IMR-90 (cell line): ENCODE measurements at regions not wholly inside any gene's neighbourhood (a gene's known extent, or its start where the extent isn't known, plus 50 kb on each side); places are given as distances from the start of the nearest gene placed in this dataset.

Source experiments
- ATAC-seq: fragments of 200-7000 bp; cut with Tn5 transposase; 2 replicates; pipeline ENCODE4 v1.9.1; 2020; ENCODE audit warnings: low read depth, mild to moderate bottlenecking, moderate library complexity
- BruUV-seq: library from RNA; stranded (reverse); fragments of 400-500 nt; replicated peaks from 2 replicates; lab custom pipeline; 2021; lab: Mats Ljungman, UMichigan
- CTCF ChIA-PET: fragments of 300-600 bp; formaldehyde crosslinking; extraction: SDS; loops from one replicate; lab custom pipeline; 2021; ENCODE audit warnings: antibody characterized with exemption; lab: Yijun Ruan, JAX
- POLR2A ChIA-PET: fragments of 300-600 bp; sonication (Branson Sonifier 250); formaldehyde crosslinking; loops from one replicate; lab custom pipeline; 2022; ENCODE audit warnings: antibody characterized with exemption; ENCODE audit not compliant: unreplicated experiment; lab: Charles Lee
- DNase-seq: peaks from one replicate; pipeline ENCODE4 v3.0.0; 2013
- H2AFZ ChIP-seq: replicated peaks from 2 replicates; pipeline ENCODE3; 2013; ENCODE audit warnings: low read length, mild to moderate bottlenecking; ENCODE audit not compliant: poor library complexity
- H2AK5ac ChIP-seq: 2 replicates; pipeline ENCODE4 v1.6.1; 2013; ENCODE audit warnings: low read depth, low read length, inconsistent platforms
- H2AK9ac ChIP-seq: replicated peaks from 2 replicates; pipeline ENCODE3; 2013; ENCODE audit warnings: mild to moderate bottlenecking, low read depth, low read length, moderate library complexity; ENCODE audit not compliant: poor library complexity
- H2BK120ac ChIP-seq: 2 replicates; pipeline ENCODE4 v1.6.1; 2013; ENCODE audit warnings: low read depth, low read length, inconsistent platforms
- H2BK15ac ChIP-seq: 3 replicates; pipeline ENCODE4 v1.6.1; 2013; ENCODE audit warnings: low read depth, low read length, inconsistent platforms
- H2BK20ac ChIP-seq: 2 replicates; pipeline ENCODE4 v1.6.1; 2013; ENCODE audit warnings: low read depth, mild to moderate bottlenecking, inconsistent platforms, low read length, moderate library complexity
- H2BK5ac ChIP-seq: 2 replicates; pipeline ENCODE4 v1.6.1; 2013; ENCODE audit warnings: mild to moderate bottlenecking, low read depth, low read length, inconsistent platforms; ENCODE audit not compliant: poor library complexity, severe bottlenecking
- H3K14ac ChIP-seq: replicated peaks from 2 replicates; pipeline ENCODE4 v1.6.1; 2013; ENCODE audit warnings: low read depth, low read length, inconsistent platforms
- H3K18ac ChIP-seq: 2 replicates; pipeline ENCODE4 v1.6.1; 2013; ENCODE audit warnings: low read depth, low read length, control low read depth
- H3K23ac ChIP-seq: 2 replicates; pipeline ENCODE4 v1.6.1; 2013; ENCODE audit warnings: low read depth, low read length, inconsistent platforms
- H3K27ac ChIP-seq: 2 replicates; pipeline ENCODE4 v1.5.1; 2013; ENCODE audit warnings: mild to moderate bottlenecking, control low read depth, low read length; ENCODE audit not compliant: insufficient read depth
- H3K27me3 ChIP-seq: 2 replicates; pipeline ENCODE4 v1.6.1; 2013; ENCODE audit warnings: low read length; ENCODE audit not compliant: control insufficient read depth, insufficient read depth
- H3K36me3 ChIP-seq: 2 replicates; pipeline ENCODE4 v1.6.1; 2013; ENCODE audit warnings: low read length, mixed read lengths; ENCODE audit not compliant: control insufficient read depth, insufficient read depth
- H3K4ac ChIP-seq: 2 replicates; pipeline ENCODE4 v1.6.1; 2013; ENCODE audit warnings: low read depth, low read length, inconsistent platforms
- H3K4me1 ChIP-seq: 2 replicates; pipeline ENCODE4 v1.6.1; 2013; ENCODE audit warnings: low read length, mixed read lengths; ENCODE audit not compliant: control insufficient read depth, insufficient read depth
- H3K4me2 ChIP-seq: 2 replicates; pipeline ENCODE4 v1.6.1; 2013; ENCODE audit warnings: low read depth, mild to moderate bottlenecking, control low read depth, low read length, moderate library complexity
- H3K4me3 ChIP-seq: 2 replicates; pipeline ENCODE4 v1.5.1; 2013; ENCODE audit warnings: low read depth, mild to moderate bottlenecking, control low read depth, low read length, moderate library complexity; ENCODE audit not compliant: insufficient read depth
- H3K56ac ChIP-seq: 2 replicates; pipeline ENCODE4 v1.6.1; 2013; ENCODE audit warnings: low read length, inconsistent platforms; ENCODE audit not compliant: insufficient read depth; ENCODE audit errors: extremely low read depth
- H3K79me1 ChIP-seq, 2 experiments: 2 replicates each; pipeline ENCODE4 v1.6.1; 2013; ENCODE audit warnings: low read length in 2 of 2, inconsistent platforms in 1 of 2, low read depth in 1 of 2
- H3K9ac ChIP-seq: 2 replicates; pipeline ENCODE4 v1.6.1; 2013; ENCODE audit warnings: low read depth, low read length, control low read depth
- H3K9me1 ChIP-seq: 2 replicates; pipeline ENCODE4 v1.6.1; 2013; ENCODE audit warnings: low read length, inconsistent platforms; ENCODE audit not compliant: insufficient read depth
- H3K9me3 ChIP-seq: 2 replicates; pipeline ENCODE4 v1.6.1; 2013; ENCODE audit warnings: low read length; ENCODE audit not compliant: control insufficient read depth, insufficient read depth
- H4K20me1 ChIP-seq: 2 replicates; pipeline ENCODE4 v1.6.1; 2013; ENCODE audit warnings: low read length, inconsistent platforms; ENCODE audit not compliant: insufficient read depth
- H4K5ac ChIP-seq: 2 replicates; pipeline ENCODE4 v1.6.1; 2013; ENCODE audit warnings: mild to moderate bottlenecking, low read depth, low read length, control low read depth
- H4K8ac ChIP-seq, 2 experiments: 2 replicates each; pipeline ENCODE4 v1.6.1; 2013; ENCODE audit warnings: low read depth in 2 of 2, low read length in 2 of 2, control low read depth in 1 of 2, inconsistent platforms in 1 of 2
- H4K91ac ChIP-seq: 2 replicates; pipeline ENCODE4 v1.6.1; 2013; ENCODE audit warnings: low read depth, low read length, inconsistent platforms; ENCODE audit not compliant: insufficient read depth
- MAFK ChIP-seq: IDR thresholded peaks from 2 replicates; pipeline ENCODE4 v1.6.1; 2012; ENCODE audit warnings: low read depth, low read length, improper control_type of control experiment
- SMC3 ChIP-seq: fragments of 150-350 bp; IDR thresholded peaks from 2 replicates; pipeline ENCODE4 v1.6.1; 2016; ENCODE audit warnings: low read depth, mild to moderate bottlenecking, antibody characterized with exemption, low read length, moderate library complexity
- dilution Hi-C: fragments of 300-500 bp; cut with HindIII; formaldehyde crosslinking; loops from one replicate; pipeline ENCODE4 v1.14.3; 2018; ENCODE audit warnings: low sequenced_read_pairs; ENCODE audit not compliant: unreplicated experiment
- in situ Hi-C: fragments of 300-500 bp; cut with MboI; formaldehyde crosslinking; loops from 3 replicates; pipeline ENCODE4 v1.14.3; 2019; ENCODE audit warnings: low sequenced_read_pairs, inconsistent platforms, mixed read lengths
- intact Hi-C: fragments of 100-400 bp; cut with micrococcal nuclease; formaldehyde crosslinking; loops from 2 replicates; pipeline ENCODE4 v1.10.0; 2022

GRCh38 chr4:58843455-58843854, 1733.3 kb upstream of the IGFBP7 start:
- ATAC-seq (no peak), DNase-seq (no peak)
- H4K8ac ChIP-seq: no peak overlapping the region
- no peak overlapping the region for H2BK15ac ChIP-seq
- peak; percentile 98 for TF ChIP-seq MAFK
- TF ChIP-seq SMC3: no peak
- no peaks in the 10 kb centered on the region; the same call in 1 of the 2 replicates for H3K9me3 ChIP-seq
- ChIA-PET CTCF (no interaction called here), POLR2A (no interaction called here)
- H3K27ac ChIP-seq: no peak overlapping the region
- H2BK120ac ChIP-seq: no peak overlapping the region
- no peak overlapping the region for H3K9ac ChIP-seq
- no peak overlapping the region for H3K4me3 ChIP-seq
- H2AK5ac ChIP-seq: no peak overlapping the region
- H2AFZ ChIP-seq: no peak overlapping the region
- H2BK5ac ChIP-seq: no peak overlapping the region
- H3K79me1 ChIP-seq: no peaks in the 10 kb centered on the region
- H2AK9ac ChIP-seq: no peak overlapping the region
- H3K23ac ChIP-seq: no peak overlapping the region
- no peaks in the 10 kb centered on the region for H4K20me1 ChIP-seq
- H3K18ac ChIP-seq: no peak overlapping the region
- no peak overlapping the region for H4K91ac ChIP-seq
- H3K36me3 ChIP-seq: no peaks in the 10 kb centered on the region
- H3K4ac ChIP-seq: no peak overlapping the region
- no peak overlapping the region for H3K4me2 ChIP-seq
- BruUV-seq: no TSS peak
- no peaks in the 10 kb centered on the region for H3K4me1 ChIP-seq
- no peak overlapping the region for H3K56ac ChIP-seq
- H4K5ac ChIP-seq: no peak overlapping the region
- in situ Hi-C loops (no loop called here), intact Hi-C loops (no loop called here), dilution Hi-C loops (no loop called here)
- no peaks in the 10 kb centered on the region for H3K9me1 ChIP-seq
- H3K27me3 ChIP-seq: no peaks in the 10 kb centered on the region
- H3K14ac ChIP-seq: no peak overlapping the region
- H2BK20ac ChIP-seq: no peak overlapping the region
